ENCODE measurements at regions not wholly inside any gene's neighbourhood (a gene's known extent, or its start where the extent isn't known, plus 50 kb on each side); places are given as distances from the start of the nearest gene placed in this dataset.
"Not testable (repeated sequence)": the region's sequence is repeated elsewhere in the genome, so short reads cannot be mapped to it uniquely, and the experiment has no call there.

GRCh38 chr9:11506980-11507379, 894.2 kb upstream of the PTPRD start:
- DNase-seq (ENCODE audit: low read depth in 2 of 2) = no peak

- no peak for DNase-seq (ENCODE audit: low read depth in 2 of 2)
These were observed 924.8 kb upstream of the PTPRD start for GRCh38 chr9:11537566-11537965.

- DNase-seq (ENCODE audit: low read depth in 2 of 2) = no peak
These were observed 930.0 kb upstream of the PTPRD start for GRCh38 chr9:11542781-11543180.

GRCh38 chr9:11546231-11546630, 933.4 kb upstream of the PTPRD start:
- no peak for DNase-seq (ENCODE audit: low read depth in 2 of 2)

GRCh38 chr9:11549311-11549794, 936.6 kb upstream of the PTPRD start:
- DNase-seq (ENCODE audit: low read depth in 2 of 2) = no peak

- no peak for DNase-seq (ENCODE audit: low read depth in 2 of 2)
These were observed 938.3 kb upstream of the PTPRD start for GRCh38 chr9:11551106-11551505.

GRCh38 chr9:11558043-11558442, 945.2 kb upstream of the PTPRD start:
- no peak for DNase-seq (ENCODE audit: low read depth in 2 of 2)

GRCh38 chr9:11559001-11559776, 946.4 kb upstream of the PTPRD start:
- DNase-seq (ENCODE audit: low read depth in 2 of 2) = no peak

GRCh38 chr9:11577522-11577921, 964.7 kb upstream of the PTPRD start:
- no peak for DNase-seq (ENCODE audit: low read depth in 2 of 2)

- no peak for DNase-seq (ENCODE audit: low read depth in 2 of 2)
These were observed 983.0 kb upstream of the PTPRD start for GRCh38 chr9:11595756-11596155.

GRCh38 chr9:11618241-11618805, 1005.5 kb upstream of the PTPRD start:
- DNase-seq (ENCODE audit: low read depth in 2 of 2) = no peak

GRCh38 chr9:11632691-11633090, 1019.9 kb upstream of the PTPRD start:
- no peak for DNase-seq (ENCODE audit: low read depth in 2 of 2)

GRCh38 chr9:11646831-11647230, 1034.0 kb upstream of the PTPRD start:
- no peak for DNase-seq (ENCODE audit: low read depth in 2 of 2)

GRCh38 chr9:11653867-11654266, 1039.3 kb upstream of the TYRP1 start:
- DNase-seq (ENCODE audit: low read depth in 2 of 2) = no peak

GRCh38 chr9:11663913-11664312, 1029.3 kb upstream of the TYRP1 start:
- no peak for DNase-seq (ENCODE audit: low read depth in 2 of 2)

- DNase-seq (ENCODE audit: low read depth in 2 of 2) = no peak
These were observed 1016.4 kb upstream of the TYRP1 start for GRCh38 chr9:11676821-11677220.

GRCh38 chr9:11686733-11687132, 1006.5 kb upstream of the TYRP1 start:
- DNase-seq (ENCODE audit: low read depth in 2 of 2) = no peak

GRCh38 chr9:11697126-11697525, 996.1 kb upstream of the TYRP1 start:
- no peak for DNase-seq (ENCODE audit: low read depth in 2 of 2)

GRCh38 chr9:11701706-11702105, 991.5 kb upstream of the TYRP1 start:
- no peak for DNase-seq (ENCODE audit: low read depth in 2 of 2)

- peak in 1 of 2 experiments; percentile 1 for DNase-seq (ENCODE audit: low read depth in 2 of 2)
These were observed 990.6 kb upstream of the TYRP1 start for GRCh38 chr9:11702548-11702947.

GRCh38 chr9:11704198-11704597, 989.0 kb upstream of the TYRP1 start:
- DNase-seq (ENCODE audit: low read depth in 2 of 2) = not testable (repeated sequence)

GRCh38 chr9:11708899-11709298, 984.3 kb upstream of the TYRP1 start:
- no peak for DNase-seq (ENCODE audit: low read depth in 2 of 2)

GRCh38 chr9:11709567-11709966, 983.6 kb upstream of the TYRP1 start:
- no peak for DNase-seq (ENCODE audit: low read depth in 2 of 2)
